HEK293 (cell line): ENCODE measurements at regions not wholly inside any gene's neighbourhood (a gene's known extent, or its start where the extent isn't known, plus 50 kb on each side); places are given as distances from the start of the nearest gene placed in this dataset.

Source experiments
- CTCF ChIA-PET: fragments of 350-600 bp; formaldehyde crosslinking; extraction: SDS; loops from one replicate; lab custom pipeline; 2021; ENCODE audit warnings: antibody characterized with exemption; lab: Yijun Ruan, JAX
- POLR2A ChIA-PET: fragments of 300-600 bp; formaldehyde crosslinking; extraction: SDS; loops from one replicate; lab custom pipeline; 2020; ENCODE audit warnings: antibody characterized with exemption, inconsistent platforms; lab: Yijun Ruan, JAX
- H3K27ac ChIP-seq: fragments of 200-500 bp; sonication (Bioruptor generic); 2 replicates; pipeline ENCODE4 v1.5.1; 2014; ENCODE audit warnings: low read depth, low read length, control low read depth, inconsistent platforms; ENCODE audit errors: extremely low read depth
- H3K36me3 ChIP-seq, 2 experiments: fragments of 200-500 bp in 1 of 2; sonication (Bioruptor generic) in 1 of 2; 1 replicate in 1 of 2; 2 replicates in 1 of 2; pipeline ENCODE4 v1.5.1; 2014 to 2017; ENCODE audit warnings: inconsistent platforms in 2 of 2, low read length in 2 of 2; ENCODE audit not compliant: control insufficient read depth in 2 of 2, insufficient read depth in 1 of 2
- H3K4me1 ChIP-seq: fragments of 200-500 bp; sonication (Bioruptor generic); 2 replicates; pipeline ENCODE4 v1.5.1; 2014; ENCODE audit warnings: mild to moderate bottlenecking, low read length, inconsistent platforms; ENCODE audit not compliant: control insufficient read depth, insufficient read depth
- H3K4me3 ChIP-seq: 2 replicates; pipeline ENCODE4 v1.5.1; 2011; ENCODE audit warnings: low read depth, mild to moderate bottlenecking, control low read depth, low read length, moderate library complexity
- H3K9me3 ChIP-seq: fragments of 200-500 bp; sonication (Bioruptor generic); 2 replicates; pipeline ENCODE4 v1.5.1; 2014; ENCODE audit warnings: low read depth, low read length, inconsistent platforms; ENCODE audit not compliant: control insufficient read depth, insufficient read depth
- BCL11A ChIP-seq: fragments of 450-650 bp; formaldehyde crosslinking; IDR thresholded peaks from 2 replicates; pipeline ENCODE4 v1.5.1; 2016; ENCODE audit warnings: low read depth, missing biosample characterization, missing genetic modification characterization
- EGR2 ChIP-seq: fragments of 450-650 bp; formaldehyde crosslinking; IDR thresholded peaks from 2 replicates; pipeline ENCODE4 v1.5.1; 2016; ENCODE audit warnings: low read depth, missing biosample characterization, missing genetic modification characterization
- GLIS2 ChIP-seq: fragments of 450-650 bp; formaldehyde crosslinking; IDR thresholded peaks from 2 replicates; pipeline ENCODE4 v1.5.1; 2016; ENCODE audit warnings: missing biosample characterization, missing genetic modification characterization
- HOXC10 ChIP-seq: sonication (generic); formaldehyde crosslinking; IDR thresholded peaks from 2 replicates; pipeline ENCODE4 v1.8.1; 2023; ENCODE audit warnings: mild to moderate bottlenecking, missing genetic modification reagents
- KLF9 ChIP-seq: fragments of 450-650 bp; formaldehyde crosslinking; IDR thresholded peaks from 2 replicates; pipeline ENCODE4 v1.5.1; 2016; ENCODE audit warnings: missing biosample characterization, missing genetic modification characterization, low read depth
- MZF1 ChIP-seq: fragments of 450-650 bp; formaldehyde crosslinking; IDR thresholded peaks from 2 replicates; pipeline ENCODE4 v1.5.1; 2017; ENCODE audit warnings: missing biosample characterization, missing genetic modification characterization, borderline replicate concordance
- OVOL3 ChIP-seq: fragments of 450-650 bp; formaldehyde crosslinking; IDR thresholded peaks from 2 replicates; pipeline ENCODE4 v1.5.1; 2016; ENCODE audit warnings: missing biosample characterization, missing genetic modification characterization
- SCRT1 ChIP-seq: fragments of 450-650 bp; formaldehyde crosslinking; IDR thresholded peaks from 2 replicates; pipeline ENCODE4 v1.5.1; 2016; ENCODE audit warnings: missing biosample characterization, missing genetic modification characterization, borderline replicate concordance
- ZBTB7A ChIP-seq: fragments of 450-650 bp; formaldehyde crosslinking; IDR thresholded peaks from 2 replicates; pipeline ENCODE4 v1.5.1; 2016; ENCODE audit warnings: low read depth, missing biosample characterization, missing genetic modification characterization
- ZNF112 ChIP-seq: fragments of 450-650 bp; formaldehyde crosslinking; IDR thresholded peaks from 2 replicates; pipeline ENCODE4 v1.5.0; 2017; ENCODE audit warnings: missing biosample characterization, missing genetic modification characterization
- ZNF114 ChIP-seq: fragments of 450-650 bp; formaldehyde crosslinking; IDR thresholded peaks from 2 replicates; pipeline ENCODE4 v1.5.0; 2017; ENCODE audit warnings: missing biosample characterization, missing genetic modification characterization
- ZNF169 ChIP-seq: fragments of 450-650 bp; formaldehyde crosslinking; IDR thresholded peaks from 2 replicates; pipeline ENCODE4 v1.5.1; 2016; ENCODE audit warnings: missing biosample characterization, missing genetic modification characterization
- ZNF292 ChIP-seq: fragments of 450-650 bp; formaldehyde crosslinking; IDR thresholded peaks from 2 replicates; pipeline ENCODE4 v1.5.1; 2016; ENCODE audit warnings: low read depth, missing biosample characterization, missing genetic modification characterization, borderline replicate concordance
- ZNF37A ChIP-seq: fragments of 450-650 bp; IDR thresholded peaks from 2 replicates; pipeline ENCODE4 v1.5.1; 2018; ENCODE audit warnings: missing biosample characterization, missing genetic modification characterization
- ZNF501 ChIP-seq: fragments of 450-650 bp; formaldehyde crosslinking; IDR thresholded peaks from 2 replicates; pipeline ENCODE4 v1.5.1; 2016; ENCODE audit warnings: missing biosample characterization, missing genetic modification characterization
- ZNF544 ChIP-seq: fragments of 450-650 bp; formaldehyde crosslinking; IDR thresholded peaks from 2 replicates; pipeline ENCODE4 v1.5.0; 2017; ENCODE audit warnings: missing biosample characterization, missing genetic modification characterization
- ZNF561 ChIP-seq: fragments of 450-650 bp; IDR thresholded peaks from 2 replicates; pipeline ENCODE4 v1.5.1; 2018; ENCODE audit warnings: missing biosample characterization, missing genetic modification characterization, borderline replicate concordance
- ZNF596 ChIP-seq: fragments of 450-650 bp; IDR thresholded peaks from 2 replicates; pipeline ENCODE4 v1.5.0; 2018; ENCODE audit warnings: missing biosample characterization, mild to moderate bottlenecking, missing genetic modification characterization, moderate library complexity
- ZNF658 ChIP-seq: fragments of 450-650 bp; formaldehyde crosslinking; IDR thresholded peaks from 2 replicates; pipeline ENCODE4; 2016; ENCODE audit warnings: missing biosample characterization, missing genetic modification characterization
- ZNF677 ChIP-seq: fragments of 450-650 bp; IDR thresholded peaks from 2 replicates; pipeline ENCODE4 v1.5.0; 2018; ENCODE audit warnings: missing biosample characterization, mild to moderate bottlenecking, missing genetic modification characterization, moderate library complexity
- TF ChIP-seq, protein P1 (sequence below): fragments of 450-650 bp; formaldehyde crosslinking; IDR thresholded peaks from 2 replicates; pipeline ENCODE4 v1.5.1; 2016; ENCODE audit warnings: missing biosample characterization, missing genetic modification characterization
- TF ChIP-seq, protein P2 (sequence below): fragments of 450-650 bp; formaldehyde crosslinking; IDR thresholded peaks from 2 replicates; pipeline ENCODE4 v1.5.1; 2016; ENCODE audit warnings: missing biosample characterization, missing genetic modification characterization
- TF ChIP-seq, protein P3 (sequence below): fragments of 450-650 bp; formaldehyde crosslinking; IDR thresholded peaks from 2 replicates; pipeline ENCODE4 v1.5.1; 2016; ENCODE audit warnings: missing biosample characterization, missing genetic modification characterization
- TF ChIP-seq, protein P4 (sequence below): fragments of 450-650 bp; formaldehyde crosslinking; IDR thresholded peaks from 2 replicates; pipeline ENCODE4 v1.5.1; 2016; ENCODE audit warnings: missing biosample characterization, missing genetic modification characterization
- TF ChIP-seq, protein P5 (sequence below): fragments of 450-650 bp; formaldehyde crosslinking; IDR thresholded peaks from 2 replicates; pipeline ENCODE4 v1.5.1; 2016; ENCODE audit warnings: missing biosample characterization, missing genetic modification characterization
- TF ChIP-seq, protein P6 (sequence below): fragments of 450-650 bp; formaldehyde crosslinking; IDR thresholded peaks from 2 replicates; pipeline ENCODE4 v1.5.0; 2017; ENCODE audit warnings: missing biosample characterization, missing genetic modification characterization, borderline replicate concordance

DNA sequence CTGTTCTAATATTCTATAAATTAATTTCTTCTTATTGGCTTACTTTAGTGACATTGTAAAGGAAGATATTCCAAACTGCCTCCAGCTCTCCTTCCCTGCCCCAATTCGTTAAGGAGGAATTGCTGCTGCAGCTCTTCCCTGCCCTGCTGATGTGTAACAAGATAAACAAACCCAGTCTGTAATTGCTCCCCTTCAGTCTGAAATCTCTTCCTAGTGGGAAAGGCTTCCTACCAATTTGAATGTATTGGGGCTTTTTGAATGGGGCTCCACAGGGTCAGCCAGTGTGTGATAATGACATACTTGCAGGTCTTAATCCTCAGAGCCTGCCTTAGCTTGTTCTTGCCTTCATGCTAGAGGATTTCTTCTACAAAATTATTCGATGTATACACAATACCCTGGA is 849.9 kb upstream of the GHITM start:
- Histone ChIP-seq H3K27ac (no peak overlapping the region), H3K4me1 (no peaks in the 10 kb centered on the region), H3K4me3 (no peak overlapping the region), H3K9me3 (no peaks in the 10 kb centered on the region), H3K36me3 (no peaks in the 10 kb centered on the region)
- TF ChIP-seq EGR2 (tag by site-specific recombination): no peak
- TF ChIP-seq ZNF596 (tag by site-specific recombination): no peak
- TF ChIP-seq ZNF292: no peak
- TF ChIP-seq ZNF112 (tag by site-specific recombination): no peak
- TF ChIP-seq, protein P1, sequence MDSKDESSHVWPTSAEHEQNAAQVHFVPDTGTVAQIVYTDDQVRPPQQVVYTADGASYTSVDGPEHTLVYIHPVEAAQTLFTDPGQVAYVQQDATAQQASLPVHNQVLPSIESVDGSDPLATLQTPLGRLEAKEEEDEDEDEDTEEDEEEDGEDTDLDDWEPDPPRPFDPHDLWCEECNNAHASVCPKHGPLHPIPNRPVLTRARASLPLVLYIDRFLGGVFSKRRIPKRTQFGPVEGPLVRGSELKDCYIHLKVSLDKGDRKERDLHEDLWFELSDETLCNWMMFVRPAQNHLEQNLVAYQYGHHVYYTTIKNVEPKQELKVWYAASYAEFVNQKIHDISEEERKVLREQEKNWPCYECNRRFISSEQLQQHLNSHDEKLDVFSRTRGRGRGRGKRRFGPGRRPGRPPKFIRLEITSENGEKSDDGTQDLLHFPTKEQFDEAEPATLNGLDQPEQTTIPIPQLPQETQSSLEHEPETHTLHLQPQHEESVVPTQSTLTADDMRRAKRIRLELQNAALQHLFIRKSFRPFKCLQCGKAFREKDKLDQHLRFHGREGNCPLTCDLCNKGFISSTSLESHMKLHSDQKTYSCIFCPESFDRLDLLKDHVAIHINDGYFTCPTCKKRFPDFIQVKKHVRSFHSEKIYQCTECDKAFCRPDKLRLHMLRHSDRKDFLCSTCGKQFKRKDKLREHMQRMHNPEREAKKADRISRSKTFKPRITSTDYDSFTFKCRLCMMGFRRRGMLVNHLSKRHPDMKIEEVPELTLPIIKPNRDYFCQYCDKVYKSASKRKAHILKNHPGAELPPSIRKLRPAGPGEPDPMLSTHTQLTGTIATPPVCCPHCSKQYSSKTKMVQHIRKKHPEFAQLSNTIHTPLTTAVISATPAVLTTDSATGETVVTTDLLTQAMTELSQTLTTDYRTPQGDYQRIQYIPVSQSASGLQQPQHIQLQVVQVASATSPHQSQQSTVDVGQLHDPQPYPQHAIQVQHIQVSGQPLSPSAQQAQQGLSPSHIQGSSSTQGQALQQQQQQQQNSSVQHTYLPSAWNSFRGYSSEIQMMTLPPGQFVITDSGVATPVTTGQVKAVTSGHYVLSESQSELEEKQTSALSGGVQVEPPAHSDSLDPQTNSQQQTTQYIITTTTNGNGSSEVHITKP (tag by site-specific recombination): no peak
- no peak for TF ChIP-seq ZBTB7A
- TF ChIP-seq GLIS2 (tag by site-specific recombination): no peak
- no peak for TF ChIP-seq ZNF544 (tag by site-specific recombination)
- TF ChIP-seq ZNF37A: no peak
- no peak for TF ChIP-seq ZNF169 (tag by site-specific recombination)
- TF ChIP-seq, protein P2, sequence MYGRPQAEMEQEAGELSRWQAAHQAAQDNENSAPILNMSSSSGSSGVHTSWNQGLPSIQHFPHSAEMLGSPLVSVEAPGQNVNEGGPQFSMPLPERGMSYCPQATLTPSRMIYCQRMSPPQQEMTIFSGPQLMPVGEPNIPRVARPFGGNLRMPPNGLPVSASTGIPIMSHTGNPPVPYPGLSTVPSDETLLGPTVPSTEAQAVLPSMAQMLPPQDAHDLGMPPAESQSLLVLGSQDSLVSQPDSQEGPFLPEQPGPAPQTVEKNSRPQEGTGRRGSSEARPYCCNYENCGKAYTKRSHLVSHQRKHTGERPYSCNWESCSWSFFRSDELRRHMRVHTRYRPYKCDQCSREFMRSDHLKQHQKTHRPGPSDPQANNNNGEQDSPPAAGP (tag by site-specific recombination): no peak
- TF ChIP-seq ZNF561 (tag by site-specific recombination): no peak
- no peak for TF ChIP-seq KLF9
- no peak for TF ChIP-seq ZNF114
- no peak for TF ChIP-seq MZF1 (tag by site-specific recombination)
- TF ChIP-seq, protein P3, sequence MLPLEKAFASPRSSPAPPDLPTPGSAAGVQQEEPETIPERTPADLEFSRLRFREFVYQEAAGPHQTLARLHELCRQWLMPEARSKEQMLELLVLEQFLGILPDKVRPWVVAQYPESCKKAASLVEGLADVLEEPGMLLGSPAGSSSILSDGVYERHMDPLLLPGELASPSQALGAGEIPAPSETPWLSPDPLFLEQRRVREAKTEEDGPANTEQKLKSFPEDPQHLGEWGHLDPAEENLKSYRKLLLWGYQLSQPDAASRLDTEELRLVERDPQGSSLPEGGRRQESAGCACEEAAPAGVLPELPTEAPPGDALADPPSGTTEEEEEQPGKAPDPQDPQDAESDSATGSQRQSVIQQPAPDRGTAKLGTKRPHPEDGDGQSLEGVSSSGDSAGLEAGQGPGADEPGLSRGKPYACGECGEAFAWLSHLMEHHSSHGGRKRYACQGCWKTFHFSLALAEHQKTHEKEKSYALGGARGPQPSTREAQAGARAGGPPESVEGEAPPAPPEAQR (tag by site-specific recombination): no peak
- CTCF ChIA-PET: interaction anchor here (0.9 kb wide), 1 partner anchor 582 kb away, joined by 3 read pairs; no protein-coding TSS in a partner anchor
- POLR2A ChIA-PET: no interaction called here

DNA sequence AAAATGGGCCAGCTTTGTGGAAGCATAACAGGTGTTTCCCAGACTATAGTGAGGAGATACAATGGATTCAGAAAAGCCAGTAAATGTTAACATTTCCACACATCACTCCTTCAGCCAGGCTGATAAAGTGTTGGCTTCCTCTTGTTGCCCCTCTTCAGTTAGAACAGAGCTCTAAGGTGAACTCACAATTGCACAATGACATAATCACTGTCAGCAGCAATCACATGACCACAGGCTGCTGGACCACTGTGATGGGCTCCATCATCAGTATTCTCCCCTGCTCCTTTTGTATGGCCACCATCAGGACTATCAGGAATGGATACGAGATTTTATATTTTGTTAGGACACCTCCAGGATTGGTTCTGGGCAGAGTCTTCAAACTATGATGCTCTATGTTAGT is 849.4 kb upstream of the GHITM start:
- CTCF ChIA-PET: no interaction called here
- H3K4me1 ChIP-seq: no peaks in the 10 kb centered on the region
- no peaks in the 10 kb centered on the region for H3K9me3 ChIP-seq
- H3K4me3 ChIP-seq: no peak overlapping the region
- no peak overlapping the region for H3K27ac ChIP-seq
- no peaks in the 10 kb centered on the region for H3K36me3 ChIP-seq
- POLR2A ChIA-PET: no interaction called here
- TF ChIP-seq ZNF658 (tag by site-specific recombination): no peak
- TF ChIP-seq, protein P4, sequence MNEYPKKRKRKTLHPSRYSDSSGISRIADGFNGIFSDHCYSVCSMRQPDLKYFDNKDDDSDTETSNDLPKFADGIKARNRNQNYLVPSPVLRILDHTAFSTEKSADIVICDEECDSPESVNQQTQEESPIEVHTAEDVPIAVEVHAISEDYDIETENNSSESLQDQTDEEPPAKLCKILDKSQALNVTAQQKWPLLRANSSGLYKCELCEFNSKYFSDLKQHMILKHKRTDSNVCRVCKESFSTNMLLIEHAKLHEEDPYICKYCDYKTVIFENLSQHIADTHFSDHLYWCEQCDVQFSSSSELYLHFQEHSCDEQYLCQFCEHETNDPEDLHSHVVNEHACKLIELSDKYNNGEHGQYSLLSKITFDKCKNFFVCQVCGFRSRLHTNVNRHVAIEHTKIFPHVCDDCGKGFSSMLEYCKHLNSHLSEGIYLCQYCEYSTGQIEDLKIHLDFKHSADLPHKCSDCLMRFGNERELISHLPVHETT (tag by site-specific recombination): no peak
- no peak for TF ChIP-seq ZNF501
- TF ChIP-seq HOXC10 (CRISPR knock-in tag): no peak
- TF ChIP-seq, protein P5, sequence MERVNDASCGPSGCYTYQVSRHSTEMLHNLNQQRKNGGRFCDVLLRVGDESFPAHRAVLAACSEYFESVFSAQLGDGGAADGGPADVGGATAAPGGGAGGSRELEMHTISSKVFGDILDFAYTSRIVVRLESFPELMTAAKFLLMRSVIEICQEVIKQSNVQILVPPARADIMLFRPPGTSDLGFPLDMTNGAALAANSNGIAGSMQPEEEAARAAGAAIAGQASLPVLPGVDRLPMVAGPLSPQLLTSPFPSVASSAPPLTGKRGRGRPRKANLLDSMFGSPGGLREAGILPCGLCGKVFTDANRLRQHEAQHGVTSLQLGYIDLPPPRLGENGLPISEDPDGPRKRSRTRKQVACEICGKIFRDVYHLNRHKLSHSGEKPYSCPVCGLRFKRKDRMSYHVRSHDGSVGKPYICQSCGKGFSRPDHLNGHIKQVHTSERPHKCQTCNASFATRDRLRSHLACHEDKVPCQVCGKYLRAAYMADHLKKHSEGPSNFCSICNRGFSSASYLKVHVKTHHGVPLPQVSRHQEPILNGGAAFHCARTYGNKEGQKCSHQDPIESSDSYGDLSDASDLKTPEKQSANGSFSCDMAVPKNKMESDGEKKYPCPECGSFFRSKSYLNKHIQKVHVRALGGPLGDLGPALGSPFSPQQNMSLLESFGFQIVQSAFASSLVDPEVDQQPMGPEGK (tag by site-specific recombination): no peak
- TF ChIP-seq BCL11A: no peak
- TF ChIP-seq ZNF677 (tag by site-specific recombination): no peak
- TF ChIP-seq OVOL3 (tag by site-specific recombination): no peak
- TF ChIP-seq, protein P6, sequence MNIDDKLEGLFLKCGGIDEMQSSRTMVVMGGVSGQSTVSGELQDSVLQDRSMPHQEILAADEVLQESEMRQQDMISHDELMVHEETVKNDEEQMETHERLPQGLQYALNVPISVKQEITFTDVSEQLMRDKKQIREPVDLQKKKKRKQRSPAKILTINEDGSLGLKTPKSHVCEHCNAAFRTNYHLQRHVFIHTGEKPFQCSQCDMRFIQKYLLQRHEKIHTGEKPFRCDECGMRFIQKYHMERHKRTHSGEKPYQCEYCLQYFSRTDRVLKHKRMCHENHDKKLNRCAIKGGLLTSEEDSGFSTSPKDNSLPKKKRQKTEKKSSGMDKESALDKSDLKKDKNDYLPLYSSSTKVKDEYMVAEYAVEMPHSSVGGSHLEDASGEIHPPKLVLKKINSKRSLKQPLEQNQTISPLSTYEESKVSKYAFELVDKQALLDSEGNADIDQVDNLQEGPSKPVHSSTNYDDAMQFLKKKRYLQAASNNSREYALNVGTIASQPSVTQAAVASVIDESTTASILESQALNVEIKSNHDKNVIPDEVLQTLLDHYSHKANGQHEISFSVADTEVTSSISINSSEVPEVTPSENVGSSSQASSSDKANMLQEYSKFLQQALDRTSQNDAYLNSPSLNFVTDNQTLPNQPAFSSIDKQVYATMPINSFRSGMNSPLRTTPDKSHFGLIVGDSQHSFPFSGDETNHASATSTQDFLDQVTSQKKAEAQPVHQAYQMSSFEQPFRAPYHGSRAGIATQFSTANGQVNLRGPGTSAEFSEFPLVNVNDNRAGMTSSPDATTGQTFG (tag by site-specific recombination): no peak
- no peak for TF ChIP-seq SCRT1 (tag by site-specific recombination)
